ENCODE measurements at regions not wholly inside any gene's neighbourhood (a gene's known extent, or its start where the extent isn't known, plus 50 kb on each side); places are given as distances from the start of the nearest gene placed in this dataset.

GRCh38 chr6:106800379-106800778 lies 171.0 kb downstream of the QRSL1 start:
- H3K4me1 Mint-ChIP-seq, result peaks cover 5% of the 10 kb centered on the region
- no peak for ATAC-seq (replicated peaks; ENCODE audit: extremely low read depth, poor library complexity, severe bottlenecking)
- H3K4me3 Mint-ChIP-seq, result no peak overlapping the region
- H3K27ac Mint-ChIP-seq (ENCODE audit: low read depth), result no peak overlapping the region
- no peak for DNase-seq (ENCODE audit: low spot score in 2 of 2)
- H3K36me3 Mint-ChIP-seq (ENCODE audit: insufficient read depth), result no peaks in the 10 kb centered on the region
- H3K27me3 Mint-ChIP-seq, result peaks cover 53% of the 10 kb centered on the region
- H3K9me3 Mint-ChIP-seq, result no peaks in the 10 kb centered on the region

GRCh38 chr6:106799031-106799894 lies 169.9 kb downstream of the QRSL1 start:
- H3K27me3 Mint-ChIP-seq, result peaks cover 44% of the 10 kb centered on the region
- H3K27ac Mint-ChIP-seq (ENCODE audit: low read depth), result no peak overlapping the region
- no peaks in the 10 kb centered on the region for H3K36me3 Mint-ChIP-seq (ENCODE audit: insufficient read depth)
- DNase-seq (ENCODE audit: low spot score in 2 of 2) (no peak), ATAC-seq (replicated peaks; ENCODE audit: extremely low read depth, poor library complexity, severe bottlenecking) (no peak)
- no peak overlapping the region for H3K4me3 Mint-ChIP-seq
- H3K9me3 Mint-ChIP-seq, result no peaks in the 10 kb centered on the region
- peaks cover 5% of the 10 kb centered on the region for H3K4me1 Mint-ChIP-seq

GRCh38 chr6:106797186-106797585 lies 167.8 kb downstream of the QRSL1 start:
- DNase-seq (ENCODE audit: low spot score in 2 of 2) (no peak), ATAC-seq (replicated peaks; ENCODE audit: extremely low read depth, poor library complexity, severe bottlenecking) (no peak)
- peaks cover 54% of the 10 kb centered on the region for H3K27me3 Mint-ChIP-seq
- H3K9me3 Mint-ChIP-seq, result no peaks in the 10 kb centered on the region
- no peak overlapping the region for H3K4me3 Mint-ChIP-seq
- peaks cover 5% of the 10 kb centered on the region for H3K4me1 Mint-ChIP-seq
- no peak overlapping the region for H3K27ac Mint-ChIP-seq (ENCODE audit: low read depth)
- H3K36me3 Mint-ChIP-seq (ENCODE audit: insufficient read depth), result no peaks in the 10 kb centered on the region

GRCh38 chr6:106796781-106797180 lies 167.4 kb downstream of the QRSL1 start:
- H3K27ac Mint-ChIP-seq (ENCODE audit: low read depth), result no peak overlapping the region
- H3K36me3 Mint-ChIP-seq (ENCODE audit: insufficient read depth), result no peaks in the 10 kb centered on the region
- DNase-seq (ENCODE audit: low spot score in 2 of 2) (no peak), ATAC-seq (replicated peaks; ENCODE audit: extremely low read depth, poor library complexity, severe bottlenecking) (no peak)
- H3K27me3 Mint-ChIP-seq, result peaks cover 52% of the 10 kb centered on the region
- no peaks in the 10 kb centered on the region for H3K9me3 Mint-ChIP-seq
- H3K4me3 Mint-ChIP-seq, result no peak overlapping the region
- peaks cover 5% of the 10 kb centered on the region for H3K4me1 Mint-ChIP-seq

GRCh38 chr6:106794129-106794528 lies 164.8 kb downstream of the QRSL1 start:
- no peak for DNase-seq (ENCODE audit: low spot score in 2 of 2)
- H3K27ac Mint-ChIP-seq (ENCODE audit: low read depth), result no peak overlapping the region
- no peak for ATAC-seq (replicated peaks; ENCODE audit: extremely low read depth, poor library complexity, severe bottlenecking)
- no peak overlapping the region for H3K4me3 Mint-ChIP-seq
- H3K36me3 Mint-ChIP-seq (ENCODE audit: insufficient read depth), result no peaks in the 10 kb centered on the region
- peaks cover 51% of the 10 kb centered on the region for H3K27me3 Mint-ChIP-seq
- no peaks in the 10 kb centered on the region for H3K9me3 Mint-ChIP-seq
- peaks cover 2% of the 10 kb centered on the region for H3K4me1 Mint-ChIP-seq

GRCh38 chr6:106792536-106793236 lies 163.3 kb downstream of the QRSL1 start:
- Mint-ChIP-seq H3K4me3 (no peak overlapping the region), H3K4me1 (no peaks in the 10 kb centered on the region)

GRCh38 chr6:106790935-106791334 lies 161.6 kb downstream of the QRSL1 start:
- no peak for ATAC-seq (replicated peaks; ENCODE audit: extremely low read depth, poor library complexity, severe bottlenecking)
- no peak for DNase-seq (ENCODE audit: low spot score in 2 of 2)
- peaks cover 59% of the 10 kb centered on the region for H3K27me3 Mint-ChIP-seq
- H3K4me3 Mint-ChIP-seq, result no peak overlapping the region
- no peak overlapping the region for H3K27ac Mint-ChIP-seq (ENCODE audit: low read depth)
- H3K36me3 Mint-ChIP-seq (ENCODE audit: insufficient read depth), result peaks cover 3% of the 10 kb centered on the region
- H3K9me3 Mint-ChIP-seq, result no peaks in the 10 kb centered on the region
- no peaks in the 10 kb centered on the region for H3K4me1 Mint-ChIP-seq

More at GRCh38 chr6:106792536-106793236, 163.3 kb downstream of the QRSL1 start:
- H3K9me3 Mint-ChIP-seq, result no peaks in the 10 kb centered on the region
- peaks cover 3% of the 10 kb centered on the region for H3K36me3 Mint-ChIP-seq (ENCODE audit: insufficient read depth)
- DNase-seq (ENCODE audit: low spot score in 2 of 2), result no peak
- no peak overlapping the region for H3K27ac Mint-ChIP-seq (ENCODE audit: low read depth)
- H3K27me3 Mint-ChIP-seq, result peaks cover 63% of the 10 kb centered on the region
- no peak for ATAC-seq (replicated peaks; ENCODE audit: extremely low read depth, poor library complexity, severe bottlenecking)

- no peak for ATAC-seq (replicated peaks; ENCODE audit: extremely low read depth, poor library complexity, severe bottlenecking)
- Mint-ChIP-seq H3K36me3 (ENCODE audit: insufficient read depth) (peaks cover 3% of the 10 kb centered on the region), H3K27me3 (peaks cover 53% of the 10 kb centered on the region), H3K4me3 (no peak overlapping the region), H3K9me3 (no peaks in the 10 kb centered on the region), H3K4me1 (no peaks in the 10 kb centered on the region), H3K27ac (ENCODE audit: low read depth) (no peak overlapping the region)
- no peak for DNase-seq (ENCODE audit: low spot score in 2 of 2)
These were observed 160.9 kb downstream of the QRSL1 start for GRCh38 chr6:106790149-106790770.

- Mint-ChIP-seq H3K36me3 (ENCODE audit: insufficient read depth) (peaks cover 3% of the 10 kb centered on the region), H3K27me3 (peaks cover 53% of the 10 kb centered on the region), H3K4me1 (no peaks in the 10 kb centered on the region), H3K4me3 (no peak overlapping the region), H3K9me3 (no peaks in the 10 kb centered on the region), H3K27ac (ENCODE audit: low read depth) (no peak overlapping the region)
- no peak for DNase-seq (ENCODE audit: low spot score in 2 of 2)
- no peak for ATAC-seq (replicated peaks; ENCODE audit: extremely low read depth, poor library complexity, severe bottlenecking)
These were observed 160.2 kb downstream of the QRSL1 start for GRCh38 chr6:106789428-106790148.

- Mint-ChIP-seq H3K4me3 (no peak overlapping the region), H3K9me3 (no peaks in the 10 kb centered on the region), H3K27me3 (peaks cover 51% of the 10 kb centered on the region)
These were observed 159.4 kb downstream of the QRSL1 start for GRCh38 chr6:106788761-106789160.

GRCh38 chr6:106787327-106788196 lies 158.2 kb downstream of the QRSL1 start:
- DNase-seq (ENCODE audit: low spot score in 2 of 2) (no peak), ATAC-seq (replicated peaks; ENCODE audit: extremely low read depth, poor library complexity, severe bottlenecking) (no peak)
- H3K9me3 Mint-ChIP-seq, result no peaks in the 10 kb centered on the region
- H3K4me1 Mint-ChIP-seq, result no peaks in the 10 kb centered on the region
- peaks cover 3% of the 10 kb centered on the region for H3K36me3 Mint-ChIP-seq (ENCODE audit: insufficient read depth)
- H3K27ac Mint-ChIP-seq (ENCODE audit: low read depth), result no peak overlapping the region
- no peak overlapping the region for H3K4me3 Mint-ChIP-seq
- peaks cover 51% of the 10 kb centered on the region for H3K27me3 Mint-ChIP-seq

More at GRCh38 chr6:106788761-106789160, 159.4 kb downstream of the QRSL1 start:
- Mint-ChIP-seq H3K27ac (ENCODE audit: low read depth) (no peak overlapping the region), H3K4me1 (no peaks in the 10 kb centered on the region), H3K36me3 (ENCODE audit: insufficient read depth) (peaks cover 3% of the 10 kb centered on the region)
- no peak for ATAC-seq (replicated peaks; ENCODE audit: extremely low read depth, poor library complexity, severe bottlenecking)
- DNase-seq (ENCODE audit: low spot score in 2 of 2), result no peak

Data from central memory CD8-positive, alpha-beta T cell (primary cell).